Breast epithelium (tissue), 4 donors: ENCODE measurements at regions not wholly inside any gene's neighbourhood (a gene's known extent, or its start where the extent isn't known, plus 50 kb on each side); places are given as distances from the start of the nearest gene placed in this dataset.

Experiments
- DNase-seq, 2 donors: peaks; one replicate each; pipeline ENCODE4 v3.0.0-alpha.2; 2019; ENCODE audit warnings: low spot score in 2 of 2
- H3K27ac ChIP-seq, 2 donors: fragments of 200-600 bp; sonication (generic) in 1 of 2; one replicate each; pipeline ENCODE4 v1.5.1; 2016 to 2019; ENCODE audit warnings: mild to moderate bottlenecking in 1 of 2
- H3K27me3 ChIP-seq, 2 donors: fragments of 200-600 bp; sonication (generic) in 1 of 2; one replicate each; pipeline versions ENCODE4 v1.5.1 to v1.6.0; 2017 to 2019; ENCODE audit warnings: control low read depth in 1 of 2, mild to moderate bottlenecking in 1 of 2
- H3K36me3 ChIP-seq: fragments of 200-600 bp; one replicate; pipeline ENCODE4 v1.5.1; 2019
- H3K4me1 ChIP-seq, 2 donors: fragments of 200-600 bp; sonication (generic); one replicate each; pipeline ENCODE4 v1.5.1; 2016 to 2019; ENCODE audit warnings: control low read depth in 1 of 2
- H3K4me3 ChIP-seq, 3 donors: fragments of 200-600 bp; sonication (generic); 1 replicate in 2 of 3; 2 replicates in 1 of 3; pipeline ENCODE4 v1.5.1; 2016 to 2019; ENCODE audit warnings: mild to moderate bottlenecking in 3 of 3, moderate library complexity in 2 of 3
- H3K9me3 ChIP-seq, 2 donors: fragments of 200-600 bp; sonication (generic) in 1 of 2; one replicate each; pipeline ENCODE4 v1.5.1; 2016 to 2019; ENCODE audit warnings: control low read depth in 1 of 2
- CTCF ChIP-seq, 3 donors: fragments of 450-650 bp; IDR thresholded peaks; one replicate each; pipeline ENCODE4 v1.5.1; 2016 to 2017; ENCODE audit warnings: antibody characterized with exemption in 3 of 3, mild to moderate bottlenecking in 3 of 3, moderate library complexity in 3 of 3
- POLR2A ChIP-seq: fragments of 450-650 bp; IDR thresholded peaks from one replicate; pipeline ENCODE4 v1.6.1; 2016; ENCODE audit warnings: antibody characterized with exemption, mild to moderate bottlenecking, moderate library complexity
- POLR2AphosphoS5 ChIP-seq, 3 donors: sonication (generic); formaldehyde crosslinking; IDR thresholded peaks; one replicate each; pipeline ENCODE4 v1.6.1; 2017; ENCODE audit warnings: antibody characterized with exemption in 3 of 3
- intact Hi-C: fragments of 100-400 bp; cut with DNase I; formaldehyde crosslinking; loops from one replicate; pipeline ENCODE4 v1.15.1; 2023; ENCODE audit warnings: low total_unique reads

GRCh38 chr15:25068696-25069095, 113.9 kb downstream of the SNRPN start:
- TF ChIP-seq POLR2AphosphoS5 (IDR thresholded peaks at IDR 0.05) (no peak), CTCF (IDR thresholded peaks at IDR 0.05) (no peak)
- no peaks in the 10 kb centered on the region for H3K4me1 ChIP-seq
- no peak overlapping the region for H3K27ac ChIP-seq
- H3K4me3 ChIP-seq: peak overlapping the region in 1 of 3 donors; percentile 35
- intact Hi-C loops: no loop called here
- H3K9me3 ChIP-seq: peaks cover 100% of the 10 kb centered on the region in 2 donors
- no peak for DNase-seq
- no peaks in the 10 kb centered on the region for H3K27me3 ChIP-seq
- H3K36me3 ChIP-seq: peaks cover 59% of the 10 kb centered on the region

- no peak overlapping the region for H3K27ac ChIP-seq
- peaks cover 100% of the 10 kb centered on the region in 2 donors for H3K9me3 ChIP-seq
- H3K27me3 ChIP-seq: no peaks in the 10 kb centered on the region
- no peak for DNase-seq
- TF ChIP-seq POLR2AphosphoS5 (IDR thresholded peaks at IDR 0.05): no peak
- no peak for TF ChIP-seq CTCF (IDR thresholded peaks at IDR 0.05)
- intact Hi-C loops: no loop called here
- no peaks in the 10 kb centered on the region for H3K4me1 ChIP-seq
- H3K4me3 ChIP-seq: peak overlapping the region in 1 of 3 donors; percentile 25
- peaks cover 65% of the 10 kb centered on the region for H3K36me3 ChIP-seq
Measured at GRCh38 chr15:25070353-25070963, 115.7 kb downstream of the SNRPN start.

GRCh38 chr15:25072857-25073476, 118.2 kb downstream of the SNRPN start:
- Histone ChIP-seq H3K36me3 (peaks cover 87% of the 10 kb centered on the region), H3K27ac (no peak overlapping the region), H3K9me3 (peaks cover 100% of the 10 kb centered on the region in 2 donors), H3K4me3 (peak overlapping the region in 1 of 3 donors; percentile 37), H3K4me1 (no peaks in the 10 kb centered on the region), H3K27me3 (no peaks in the 10 kb centered on the region)
- DNase-seq: no peak
- intact Hi-C loops: no loop called here
- no peak for TF ChIP-seq POLR2A
- no peak for TF ChIP-seq POLR2AphosphoS5 (IDR thresholded peaks at IDR 0.05)
- TF ChIP-seq CTCF (IDR thresholded peaks at IDR 0.05): no peak

GRCh38 chr15:25087137-25087536, 132.3 kb downstream of the SNRPN start:
- no peak overlapping the region for H3K27ac ChIP-seq
- peaks cover 95 to 100% of the 10 kb centered on the region in 2 donors for H3K9me3 ChIP-seq
- H3K4me3 ChIP-seq: no peak overlapping the region
- no peak for DNase-seq
- H3K4me1 ChIP-seq: no peaks in the 10 kb centered on the region
- H3K27me3 ChIP-seq: no peaks in the 10 kb centered on the region
- TF ChIP-seq CTCF (IDR thresholded peaks at IDR 0.05) (no peak), POLR2A (no peak), POLR2AphosphoS5 (IDR thresholded peaks at IDR 0.05) (no peak)
- intact Hi-C loops: loop anchor here (1.0 kb wide), 1 partner anchor 32 kb away; no protein-coding TSS in a partner anchor
- peaks cover 37% of the 10 kb centered on the region for H3K36me3 ChIP-seq

GRCh38 chr15:25088261-25088790, 133.5 kb downstream of the SNRPN start:
- peak overlapping the region in 1 of 3 donors; percentile 15 for H3K4me3 ChIP-seq
- DNase-seq: no peak
- intact Hi-C loops: no loop called here
- no peaks in the 10 kb centered on the region for H3K4me1 ChIP-seq
- H3K9me3 ChIP-seq: peaks cover 93 to 100% of the 10 kb centered on the region in 2 donors
- TF ChIP-seq POLR2AphosphoS5 (IDR thresholded peaks at IDR 0.05) (no peak), CTCF (IDR thresholded peaks at IDR 0.05) (no peak), POLR2A (no peak)
- peaks cover 37% of the 10 kb centered on the region for H3K36me3 ChIP-seq
- H3K27me3 ChIP-seq: no peaks in the 10 kb centered on the region
- H3K27ac ChIP-seq: no peak overlapping the region
